ENCODE measurements at regions not wholly inside any gene's neighbourhood (a gene's known extent, or its start where the extent isn't known, plus 50 kb on each side); places are given as distances from the start of the nearest gene placed in this dataset.

GRCh38 chr7:3206101-3206500 is 95.0 kb upstream of the SDK1 start:
- TF ChIP-seq CTCF (IDR thresholded peaks at IDR 0.05; ENCODE audit: insufficient read depth, low read depth, low read length): no peak
- TF ChIP-seq EZH2 (IDR thresholded peaks at IDR 0.05; ENCODE audit: insufficient read depth, low read length): no peak

Data from astrocyte (in vitro differentiated cells and primary cell).